HPDE6-E6E7 (cell line): ENCODE measurements at regions not wholly inside any gene's neighbourhood (a gene's known extent, or its start where the extent isn't known, plus 50 kb on each side); places are given as distances from the start of the nearest gene placed in this dataset.
"Not testable (repeated sequence)": the region's sequence is repeated elsewhere in the genome, so short reads cannot be mapped to it uniquely, and the experiment has no call there.

ENCODE experiments used
- DNase-seq: peaks from one replicate; pipeline ENCODE4 v3.0.0; 2011; ENCODE audit warnings: missing footprints; ENCODE audit errors: extremely low spot score

- peak; percentile 21 for DNase-seq
These were observed 439.6 kb downstream of the CSNK1G3 start for GRCh38 chr5:123951582-123951977.

GRCh38 chr5:123950701-123951581, 439.0 kb downstream of the CSNK1G3 start:
- DNase-seq, result no peak

GRCh38 chr5:123949807-123950340, 437.9 kb downstream of the CSNK1G3 start:
- no peak for DNase-seq

- DNase-seq, result no peak
These were observed 437.2 kb downstream of the CSNK1G3 start for GRCh38 chr5:123949043-123949804.

- DNase-seq, result no peak
These were observed 435.8 kb downstream of the CSNK1G3 start for GRCh38 chr5:123947797-123948196.

- no peak for DNase-seq
These were observed 433.6 kb downstream of the CSNK1G3 start for GRCh38 chr5:123945548-123945947.

- no peak for DNase-seq
These were observed 431.2 kb downstream of the CSNK1G3 start for GRCh38 chr5:123943151-123943550.

GRCh38 chr5:123940416-123940815, 428.4 kb downstream of the CSNK1G3 start:
- DNase-seq, result no peak

GRCh38 chr5:123937230-123937629, 425.3 kb downstream of the CSNK1G3 start:
- no peak for DNase-seq

GRCh38 chr5:123936548-123936947, 424.6 kb downstream of the CSNK1G3 start:
- DNase-seq, result no peak

- DNase-seq, result not testable (repeated sequence)
These were observed 421.8 kb downstream of the CSNK1G3 start for GRCh38 chr5:123933812-123934211.

- no peak for DNase-seq
These were observed 417.1 kb downstream of the CSNK1G3 start for GRCh38 chr5:123929055-123929474.

- DNase-seq, result no peak
These were observed 416.4 kb downstream of the CSNK1G3 start for GRCh38 chr5:123928401-123928800.

- DNase-seq, result no peak
These were observed 409.2 kb downstream of the CSNK1G3 start for GRCh38 chr5:123921193-123921592.

- DNase-seq, result no peak
These were observed 404.6 kb downstream of the CSNK1G3 start for GRCh38 chr5:123916345-123917121.

- DNase-seq, result no peak
These were observed 402.4 kb downstream of the CSNK1G3 start for GRCh38 chr5:123914333-123914732.

GRCh38 chr5:123907349-123907748, 395.4 kb downstream of the CSNK1G3 start:
- no peak for DNase-seq

- no peak for DNase-seq
These were observed 394.8 kb downstream of the CSNK1G3 start for GRCh38 chr5:123906698-123907295.

- DNase-seq, result no peak
These were observed 373.1 kb downstream of the CSNK1G3 start for GRCh38 chr5:123885081-123885480.

GRCh38 chr5:123882965-123883345, 371.0 kb downstream of the CSNK1G3 start:
- no peak for DNase-seq

GRCh38 chr5:123882319-123882964, 370.5 kb downstream of the CSNK1G3 start:
- no peak for DNase-seq
